SU-DHL-6 (cell line): ENCODE measurements at regions not wholly inside any gene's neighbourhood (a gene's known extent, or its start where the extent isn't known, plus 50 kb on each side); places are given as distances from the start of the nearest gene placed in this dataset.

Experiments
- CTCF ChIP-seq: fragments of 200-600 bp; sonication (generic); IDR thresholded peaks from one replicate; pipeline ENCODE4 v1.5.1; 2017; ENCODE audit warnings: antibody characterized with exemption, mild to moderate bottlenecking, low read length, moderate library complexity; ENCODE audit not compliant: insufficient read depth, poor library complexity, severe bottlenecking
- EZH2phosphoT487 ChIP-seq: fragments of 200-600 bp; sonication (generic), shearing (Covaris generic); conservative IDR thresholded peaks from 2 replicates; pipeline ENCODE4 v1.6.1; 2018; ENCODE audit warnings: mild to moderate bottlenecking, antibody characterized with exemption, low read length, moderate library complexity, mixed read lengths

GRCh38 chr1:187787736-187788135, 959.0 kb downstream of the PLA2G4A start:
- no peak for TF ChIP-seq EZH2phosphoT487
- TF ChIP-seq CTCF, result no peak
